Femur (tissue), 1 donor: ENCODE measurements at regions not wholly inside any gene's neighbourhood (a gene's known extent, or its start where the extent isn't known, plus 50 kb on each side); places are given as distances from the start of the nearest gene placed in this dataset.
A peak's percentile ranks its signal among the peaks of the same experiment; 100 is the strongest.

Experiments
- DNase-seq: peaks from one replicate; pipeline ENCODE4 v3.0.0-alpha.2; 2017

DNA sequence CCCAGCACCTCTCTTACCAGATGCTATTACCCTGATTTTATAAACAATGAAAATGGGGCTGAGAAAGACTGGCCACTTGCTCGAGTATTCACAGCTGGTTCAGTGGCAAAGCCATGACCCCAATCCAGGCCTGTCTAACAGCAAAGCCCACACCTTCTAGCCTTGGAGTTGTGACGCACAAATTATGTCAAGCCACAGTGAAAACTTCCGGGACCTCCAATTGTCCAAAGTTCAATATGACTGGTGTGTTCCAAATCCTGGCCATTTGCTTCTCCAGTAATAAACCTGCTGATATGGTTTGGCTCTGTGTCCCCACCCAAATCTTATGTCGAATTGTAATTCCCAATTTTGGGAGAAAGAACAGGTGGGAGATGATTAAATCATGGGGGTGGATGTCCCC, 64.7 kb upstream of the RIOK3 start:
- DNase-seq = no peak

DNA sequence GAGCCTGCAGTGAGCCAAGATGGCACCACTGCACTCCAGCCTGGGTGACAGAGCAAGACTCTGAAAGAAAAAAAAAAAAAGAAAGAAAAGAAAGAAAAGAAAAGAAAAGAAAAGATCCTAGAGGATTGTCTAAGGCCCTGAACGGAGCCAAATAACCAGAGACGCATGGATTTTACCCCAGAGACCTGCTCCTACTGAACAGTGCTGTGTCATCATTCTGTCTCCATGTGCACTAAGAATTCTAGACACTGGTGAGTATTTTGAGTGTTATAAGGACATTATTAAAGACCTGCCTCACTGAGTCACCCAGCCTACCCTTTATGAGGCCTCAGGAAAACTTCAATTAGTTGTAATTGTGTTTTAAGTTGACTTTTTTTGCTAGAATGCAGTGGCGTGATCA, 61.9 kb upstream of the RIOK3 start:
- DNase-seq = no peak

DNA sequence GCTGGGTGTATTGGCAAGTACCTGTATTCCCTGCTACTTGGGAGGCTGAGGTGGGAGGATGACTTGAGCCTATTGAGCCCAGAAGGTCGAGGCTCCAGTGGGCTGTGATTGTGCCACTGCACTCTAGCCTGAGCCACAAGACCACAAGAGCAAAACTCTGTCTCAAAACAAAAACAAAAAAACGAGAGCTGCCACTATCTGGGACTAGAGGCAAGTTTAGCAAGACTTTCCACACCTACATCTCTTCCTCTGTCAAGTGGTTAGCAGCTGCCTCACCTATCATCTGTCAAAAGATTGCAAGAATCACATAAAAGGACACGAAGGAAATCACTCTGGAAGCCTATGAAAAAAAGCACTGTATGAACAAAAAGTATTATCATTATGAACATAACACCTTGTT, 55.2 kb upstream of the RIOK3 start:
- DNase-seq = no peak

DNA sequence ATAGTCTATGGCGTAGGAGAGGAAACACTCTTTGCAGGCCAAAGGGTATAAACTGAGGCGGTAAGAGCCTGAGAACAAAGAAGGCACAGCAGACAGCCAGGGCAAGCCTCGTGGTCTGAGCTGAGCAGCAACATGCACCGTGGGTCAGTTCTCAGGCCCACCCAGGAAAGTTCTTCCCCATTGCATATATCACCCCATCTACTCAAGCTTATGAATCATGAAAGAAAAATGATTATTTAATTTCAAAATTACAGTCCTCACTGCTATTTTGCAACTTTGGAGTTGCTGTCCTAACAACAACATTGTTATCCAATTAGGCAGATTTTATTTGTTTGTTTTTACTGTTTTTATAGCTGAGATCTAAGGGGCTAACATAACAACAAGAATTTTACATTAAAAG, 54.7 kb upstream of the RIOK3 start:
- DNase-seq = no peak

DNA sequence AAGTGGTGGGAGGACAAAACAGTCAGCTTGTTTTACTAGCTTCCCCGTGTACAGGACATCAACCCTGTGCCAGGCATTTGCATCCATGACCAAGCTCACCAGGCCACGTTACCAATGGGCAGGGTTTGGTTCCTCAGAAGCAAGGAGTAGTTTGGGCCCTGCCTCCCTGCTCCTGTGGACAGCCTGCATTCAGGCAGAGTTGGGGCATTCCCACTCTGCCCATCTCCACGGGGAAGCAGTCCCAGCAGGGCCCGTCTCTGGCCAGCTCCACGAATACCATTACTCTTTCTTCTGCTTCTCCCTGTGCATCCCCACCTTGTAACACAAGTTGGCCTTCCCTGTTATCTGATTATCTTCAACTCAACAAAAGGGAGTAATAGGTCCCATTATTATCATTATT, 54.0 kb upstream of the RIOK3 start:
- no peak for DNase-seq

DNA sequence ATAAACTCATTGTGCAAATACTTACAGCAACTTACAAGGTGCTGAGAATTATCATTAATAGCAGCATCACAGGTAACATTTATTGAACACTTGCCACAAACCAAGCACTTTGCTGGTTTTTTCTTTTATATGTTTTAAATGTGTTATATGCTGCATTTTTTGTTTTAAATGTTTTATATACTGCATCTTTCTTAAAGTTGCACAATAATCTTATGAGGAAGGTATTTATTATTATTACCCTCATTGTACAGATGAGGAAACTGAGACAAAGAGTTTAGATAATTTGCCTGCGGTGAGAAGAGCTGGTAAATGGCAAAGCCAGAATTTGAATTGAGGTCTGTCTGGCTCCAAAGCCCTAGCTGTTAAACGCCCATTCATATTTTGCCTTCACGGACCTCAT, 52.2 kb upstream of the RIOK3 start:
- no peak for DNase-seq

DNA sequence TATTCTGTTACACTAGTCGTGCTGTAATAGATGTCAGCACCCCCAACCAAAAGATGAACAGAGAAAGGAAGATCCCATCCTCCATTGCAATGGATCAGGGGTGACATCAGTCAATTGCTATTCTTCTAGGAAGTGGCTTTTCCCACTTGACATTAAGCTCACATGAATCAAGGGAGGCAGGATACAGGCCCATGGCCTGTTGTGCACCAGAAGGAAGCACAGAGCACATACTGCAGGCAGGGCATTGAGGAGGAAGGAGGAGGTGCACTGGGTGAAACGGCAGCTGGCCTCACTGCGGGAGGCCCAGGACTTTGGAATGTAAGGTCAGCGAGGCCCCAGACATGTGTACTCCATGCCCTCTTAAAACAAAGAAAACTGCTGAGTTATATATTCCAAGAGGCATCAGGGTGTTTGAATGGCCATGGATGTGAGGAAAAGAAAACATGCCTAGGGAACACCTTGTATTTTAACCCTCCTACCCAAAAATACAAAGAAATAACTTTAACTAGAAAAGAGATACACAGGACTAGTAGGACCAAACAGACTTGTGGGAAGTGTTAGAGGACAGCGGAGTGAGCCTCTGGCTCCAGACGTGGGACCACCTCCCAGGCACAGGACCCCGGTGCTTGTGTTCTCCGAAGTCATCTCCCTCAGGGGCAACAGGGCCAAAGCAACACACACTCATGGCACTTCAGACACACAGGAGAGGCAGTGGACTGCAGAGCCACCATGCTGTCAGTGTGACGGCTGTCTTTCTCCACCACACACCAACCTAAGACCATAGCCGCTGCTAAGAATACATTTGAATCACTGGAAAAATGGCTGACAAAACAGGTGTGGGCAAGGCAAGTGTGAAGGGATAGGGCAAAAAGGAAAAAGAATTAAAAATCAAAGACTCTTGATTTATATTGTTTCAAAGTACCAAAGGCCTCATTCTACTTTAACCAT, 51.4 kb upstream of the RIOK3 start:
- DNase-seq = peak; percentile 33
